Ascending aorta (tissue), 2 donors: ENCODE measurements at regions not wholly inside any gene's neighbourhood (a gene's known extent, or its start where the extent isn't known, plus 50 kb on each side); places are given as distances from the start of the nearest gene placed in this dataset.

Experiments used
- DNase-seq, 2 donors: peaks; one replicate each; pipeline ENCODE4 v3.0.0-alpha.2; 2019; ENCODE audit warnings: low spot score in 2 of 2
- H3K27ac ChIP-seq, 2 donors: fragments of 200-600 bp; sonication (generic); one replicate each; pipeline ENCODE4 v1.5.1; 2016 to 2017; ENCODE audit warnings: mild to moderate bottlenecking in 1 of 2
- H3K27me3 ChIP-seq: fragments of 200-600 bp; sonication (generic); one replicate; pipeline ENCODE4 v1.5.1; 2017
- H3K36me3 ChIP-seq, 2 donors: fragments of 200-600 bp; sonication (generic); one replicate each; pipeline ENCODE4 v1.5.1; 2016
- H3K4me1 ChIP-seq, 2 donors: fragments of 200-600 bp; sonication (generic); one replicate each; pipeline ENCODE4 v1.5.1; 2016 to 2017; ENCODE audit warnings: mild to moderate bottlenecking in 1 of 2
- H3K4me3 ChIP-seq, 2 donors: fragments of 200-600 bp; sonication (generic); one replicate each; pipeline ENCODE4 v1.5.1; 2016 to 2017; ENCODE audit warnings: mild to moderate bottlenecking in 1 of 2
- H3K9me3 ChIP-seq, 2 donors: fragments of 200-600 bp; sonication (generic); one replicate each; pipeline ENCODE4 v1.5.1; 2016
- intact Hi-C: fragments of 100-400 bp; cut with DNase I; formaldehyde crosslinking; loops from one replicate; pipeline ENCODE4 v1.15.1; 2023
- TF ChIP-seq, protein P1 (sequence below), 3 experiments: fragments of 200-600 bp in 2 of 3; fragments of 450-650 bp in 1 of 3; sonication (generic) in 2 of 3; IDR thresholded peaks; one replicate each; pipeline ENCODE4 v1.5.1; 2016 to 2019; ENCODE audit warnings: antibody characterized with exemption in 3 of 3, mild to moderate bottlenecking in 1 of 3, moderate library complexity in 1 of 3

DNA sequence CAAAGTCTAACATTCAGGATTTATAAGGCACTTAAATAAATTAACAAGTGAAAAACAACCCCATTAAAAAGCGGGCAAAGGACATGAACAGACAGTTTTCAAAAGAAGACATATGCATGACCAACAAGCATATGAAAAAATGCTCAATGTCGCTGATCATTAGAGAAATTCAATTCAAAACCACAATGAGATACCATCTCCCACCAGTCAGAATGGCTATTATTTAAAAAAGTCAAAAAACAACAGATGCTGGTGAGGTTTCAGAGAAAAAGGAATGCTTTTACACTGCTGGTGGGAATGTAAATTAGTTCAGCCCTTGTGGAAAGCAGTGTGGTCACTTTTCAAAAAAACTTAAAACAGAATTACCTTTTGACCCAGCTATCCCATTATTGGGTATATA is 60.7 kb upstream of the BDKRB2 start:
- TF ChIP-seq, protein P1, sequence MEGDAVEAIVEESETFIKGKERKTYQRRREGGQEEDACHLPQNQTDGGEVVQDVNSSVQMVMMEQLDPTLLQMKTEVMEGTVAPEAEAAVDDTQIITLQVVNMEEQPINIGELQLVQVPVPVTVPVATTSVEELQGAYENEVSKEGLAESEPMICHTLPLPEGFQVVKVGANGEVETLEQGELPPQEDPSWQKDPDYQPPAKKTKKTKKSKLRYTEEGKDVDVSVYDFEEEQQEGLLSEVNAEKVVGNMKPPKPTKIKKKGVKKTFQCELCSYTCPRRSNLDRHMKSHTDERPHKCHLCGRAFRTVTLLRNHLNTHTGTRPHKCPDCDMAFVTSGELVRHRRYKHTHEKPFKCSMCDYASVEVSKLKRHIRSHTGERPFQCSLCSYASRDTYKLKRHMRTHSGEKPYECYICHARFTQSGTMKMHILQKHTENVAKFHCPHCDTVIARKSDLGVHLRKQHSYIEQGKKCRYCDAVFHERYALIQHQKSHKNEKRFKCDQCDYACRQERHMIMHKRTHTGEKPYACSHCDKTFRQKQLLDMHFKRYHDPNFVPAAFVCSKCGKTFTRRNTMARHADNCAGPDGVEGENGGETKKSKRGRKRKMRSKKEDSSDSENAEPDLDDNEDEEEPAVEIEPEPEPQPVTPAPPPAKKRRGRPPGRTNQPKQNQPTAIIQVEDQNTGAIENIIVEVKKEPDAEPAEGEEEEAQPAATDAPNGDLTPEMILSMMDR (IDR thresholded peaks at IDR 0.05) = no peak
- H3K9me3 ChIP-seq = no peaks in the 10 kb centered on the region
- no peak overlapping the region for H3K4me3 ChIP-seq
- no peaks in the 10 kb centered on the region for H3K36me3 ChIP-seq
- no peak overlapping the region for H3K27ac ChIP-seq
- intact Hi-C loops = no loop called here
- no peak for DNase-seq
- H3K4me1 ChIP-seq = peaks cover 0 to 4% of the 10 kb centered on the region in 2 donors
- no peaks in the 10 kb centered on the region for H3K27me3 ChIP-seq

DNA sequence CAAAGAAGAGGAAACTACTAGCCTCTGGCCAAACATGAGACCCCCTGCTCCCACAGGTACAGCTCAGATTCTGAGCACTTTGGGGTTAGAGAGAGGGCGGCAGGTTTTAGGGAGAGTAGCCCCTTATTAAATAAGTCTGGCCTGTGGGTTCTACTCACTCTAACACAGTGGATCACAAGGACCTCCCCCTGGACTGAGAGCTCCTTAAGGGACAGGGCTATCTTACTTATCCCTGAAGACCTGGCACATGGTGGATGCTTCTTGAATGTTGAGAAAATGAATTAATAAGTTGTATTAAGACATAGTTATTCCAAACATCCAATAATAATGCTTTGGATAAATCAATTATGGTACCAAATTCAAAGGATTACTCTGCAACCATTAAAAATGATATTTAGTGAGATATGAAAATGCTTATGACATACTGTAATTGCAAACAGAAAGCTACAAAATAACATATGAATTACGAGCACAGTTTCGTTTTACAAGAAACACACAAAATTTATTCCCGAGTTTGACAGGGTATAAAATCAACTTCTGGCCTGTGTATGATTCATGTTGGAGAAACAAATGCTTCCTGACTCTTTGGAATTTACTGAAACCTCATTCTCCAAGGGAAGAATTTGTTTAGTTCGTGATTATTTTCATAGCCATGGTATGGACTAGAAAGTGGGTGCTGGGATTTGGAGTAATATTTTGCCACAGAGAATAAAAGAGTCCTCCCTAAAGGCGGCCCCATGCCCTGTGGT is 59.3 kb upstream of the BDKRB2 start:
- Histone ChIP-seq H3K4me1 (peaks cover 0 to 4% of the 10 kb centered on the region in 2 donors), H3K27me3 (no peaks in the 10 kb centered on the region), H3K9me3 (no peaks in the 10 kb centered on the region), H3K27ac (peak overlapping the region; percentile 3 to 60), H3K36me3 (no peaks in the 10 kb centered on the region), H3K4me3 (no peak overlapping the region)
- intact Hi-C loops = no loop called here
- no peak for DNase-seq
- TF ChIP-seq, protein P1 (IDR thresholded peaks at IDR 0.05) = no peak

DNA sequence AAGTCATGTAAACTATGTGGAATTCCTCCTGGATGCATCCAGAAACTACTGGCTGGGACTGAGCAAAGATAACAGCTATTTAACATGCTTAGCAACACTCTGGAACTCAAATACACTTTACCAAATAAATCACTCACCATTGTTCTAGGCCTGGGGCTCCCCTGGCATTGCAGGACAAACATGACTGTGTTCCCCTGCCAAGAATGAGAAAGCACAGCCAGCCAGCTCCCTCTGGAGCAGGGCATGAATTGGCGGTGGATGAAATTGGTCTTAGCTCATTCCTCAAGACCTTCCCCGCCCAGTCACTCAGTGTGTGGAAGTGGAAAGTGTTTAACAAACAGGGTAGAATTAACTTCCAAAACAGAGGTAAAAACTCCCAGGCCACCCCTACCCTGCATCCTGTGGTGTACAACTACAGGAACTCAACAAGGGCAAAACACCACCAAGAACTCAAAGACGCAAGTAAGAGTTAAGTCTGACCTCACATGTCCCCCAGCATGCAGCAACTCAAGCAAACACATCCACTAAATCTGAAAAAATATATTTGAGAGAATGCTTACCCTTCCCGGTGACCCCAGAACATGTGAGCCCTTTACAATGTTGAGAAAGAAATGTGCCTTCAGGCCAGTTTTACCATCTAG is 58.4 kb upstream of the BDKRB2 start:
- H3K27ac ChIP-seq = peak overlapping the region; percentile 3 to 60
- TF ChIP-seq, protein P1 (IDR thresholded peaks at IDR 0.05) = no peak
- peaks cover 0 to 4% of the 10 kb centered on the region in 2 donors for H3K4me1 ChIP-seq
- H3K27me3 ChIP-seq = no peaks in the 10 kb centered on the region
- intact Hi-C loops = no loop called here
- H3K9me3 ChIP-seq = no peaks in the 10 kb centered on the region
- no peaks in the 10 kb centered on the region for H3K36me3 ChIP-seq
- peak in 1 of 2 donors; percentile 71 for DNase-seq
- H3K4me3 ChIP-seq = no peak overlapping the region

DNA sequence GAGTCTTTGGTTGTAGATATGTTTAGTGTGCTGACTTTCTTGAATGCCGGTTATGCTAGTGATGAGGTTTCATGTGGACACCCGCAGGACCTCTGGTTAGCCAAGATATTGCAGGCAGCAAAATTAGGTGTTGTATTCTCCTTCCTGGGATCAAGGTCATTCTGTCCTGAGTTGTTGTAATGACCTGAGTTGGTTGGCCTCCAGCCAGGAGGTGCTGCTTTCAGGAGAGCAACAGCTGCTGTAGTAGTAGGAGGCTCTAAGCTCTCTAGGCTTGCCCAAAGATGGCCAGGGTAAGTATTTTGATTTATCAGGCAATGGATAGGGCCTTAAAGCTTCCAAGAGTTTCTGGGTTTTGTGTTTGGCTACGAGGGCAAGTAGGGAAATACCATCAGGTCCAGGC is 56.0 kb upstream of the BDKRB2 start:
- TF ChIP-seq, protein P1 (IDR thresholded peaks at IDR 0.05) = no peak
- no peaks in the 10 kb centered on the region for H3K27me3 ChIP-seq
- no peak overlapping the region for H3K4me3 ChIP-seq
- intact Hi-C loops = no loop called here
- H3K36me3 ChIP-seq = no peaks in the 10 kb centered on the region
- H3K27ac ChIP-seq = no peak overlapping the region
- DNase-seq = no peak
- H3K9me3 ChIP-seq = no peaks in the 10 kb centered on the region
- peaks cover 0 to 4% of the 10 kb centered on the region in 2 donors for H3K4me1 ChIP-seq

DNA sequence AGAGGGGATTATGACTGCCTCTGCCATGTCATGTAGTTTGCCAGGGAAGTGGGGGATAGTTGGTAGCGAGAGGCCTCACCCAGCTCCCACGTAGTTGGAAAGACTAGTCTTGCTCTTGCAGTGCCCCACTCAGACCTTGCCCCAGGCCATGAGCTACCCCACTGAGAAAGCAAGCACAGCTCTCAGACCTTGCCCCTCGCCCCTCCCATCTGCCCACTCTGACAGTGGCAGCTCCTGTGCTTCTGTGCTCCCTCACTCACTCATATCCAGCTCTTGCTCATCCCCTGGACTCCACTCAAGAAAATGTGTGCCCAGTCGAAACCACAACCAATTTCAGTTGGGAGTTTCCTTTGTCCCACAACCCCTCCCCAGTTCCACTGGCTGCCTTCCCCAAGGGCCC is 55.5 kb upstream of the BDKRB2 start:
- intact Hi-C loops = no loop called here
- TF ChIP-seq, protein P1 (IDR thresholded peaks at IDR 0.05) = no peak
- Histone ChIP-seq H3K27ac (no peak overlapping the region), H3K9me3 (no peaks in the 10 kb centered on the region), H3K36me3 (no peaks in the 10 kb centered on the region), H3K4me1 (peaks cover 0 to 4% of the 10 kb centered on the region in 2 donors), H3K27me3 (no peaks in the 10 kb centered on the region), H3K4me3 (no peak overlapping the region)
- DNase-seq = no peak
